ENCODE measurements at regions not wholly inside any gene's neighbourhood (a gene's known extent, or its start where the extent isn't known, plus 50 kb on each side); places are given as distances from the start of the nearest gene placed in this dataset.

DNA sequence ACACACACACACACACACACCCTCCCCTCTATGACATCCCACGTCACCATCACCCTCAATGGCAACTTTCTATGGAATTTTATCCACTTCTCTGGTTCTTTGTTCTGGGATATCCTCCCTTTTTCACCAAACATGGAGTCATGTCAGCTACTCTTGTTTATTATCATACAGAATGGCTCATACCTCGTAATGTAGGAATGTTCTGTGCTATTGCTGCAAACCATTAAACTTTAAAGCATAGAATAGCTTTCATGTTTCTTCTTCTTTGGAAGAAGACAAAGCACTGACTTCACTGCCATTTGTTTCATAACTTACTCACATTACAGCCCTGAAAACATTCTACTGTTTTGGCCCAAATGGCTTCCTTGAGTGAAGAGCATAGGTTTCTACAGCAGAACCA lies 163.4 kb downstream of the FOXO1 start:
- Histone ChIP-seq H3K27me3 (ENCODE audit: insufficient read depth, low read length) (no peaks in the 10 kb centered on the region), H3K14ac (ENCODE audit: low read length) (peak overlapping the region; percentile 77), H4K12ac (ENCODE audit: low read depth, low read length) (no peak overlapping the region), H2AFZ (ENCODE audit: insufficient read depth, low read length, poor library complexity) (no peak overlapping the region), H2AK5ac (ENCODE audit: low read length) (peak overlapping the region; percentile 89), H3K23ac (ENCODE audit: low read length) (no peak overlapping the region), H2BK120ac (ENCODE audit: insufficient read depth, low read length, poor library complexity) (peak overlapping the region; percentile 85), H3K36me3 (ENCODE audit: control insufficient read depth in 1 of 2, insufficient read depth in 2 of 2, low read length in 2 of 2) (no peaks in the 10 kb centered on the region), H3K9me3 (ENCODE audit: insufficient read depth, low read depth, low read length) (no peaks in the 10 kb centered on the region), H3K4me3 (ENCODE audit: low read depth, low read length) (no peak overlapping the region), H3K79me1 (ENCODE audit: low read length) (peaks cover 7% of the 10 kb centered on the region), H3K4ac (ENCODE audit: low read depth, low read length) (peak overlapping the region; percentile 76), H3K27ac (ENCODE audit: low read depth, low read length) (peak overlapping the region; percentile 42), H3K79me2 (ENCODE audit: control insufficient read depth, insufficient read depth, low read length, poor library complexity) (peaks cover 1% of the 10 kb centered on the region), H2BK5ac (ENCODE audit: low read depth, low read length, poor library complexity) (peak overlapping the region; percentile 43), H4K8ac (ENCODE audit: low read depth, low read length) (no peak overlapping the region), H2BK12ac (ENCODE audit: low read length) (peak overlapping the region; percentile 71), H3K18ac (ENCODE audit: low read length) (peak overlapping the region; percentile 69), H4K91ac (ENCODE audit: low read depth, low read length) (peak overlapping the region; percentile 87), H3K4me2 (ENCODE audit: low read length) (no peak overlapping the region), H3K9ac (ENCODE audit: low read length) (no peak overlapping the region), H3K4me1 (ENCODE audit: control insufficient read depth in 1 of 2, insufficient read depth in 2 of 2, low read length in 2 of 2) (peaks cover 9 to 15% of the 10 kb centered on the region in 2 experiments)
- no CpG with 5 or more reads among the region's 2 CpGs for WGBS (ENCODE audit: extremely low coverage, insufficient coverage, insufficient read length)
- peak in 1 of 2 donors; percentile 14 for DNase-seq

DNA sequence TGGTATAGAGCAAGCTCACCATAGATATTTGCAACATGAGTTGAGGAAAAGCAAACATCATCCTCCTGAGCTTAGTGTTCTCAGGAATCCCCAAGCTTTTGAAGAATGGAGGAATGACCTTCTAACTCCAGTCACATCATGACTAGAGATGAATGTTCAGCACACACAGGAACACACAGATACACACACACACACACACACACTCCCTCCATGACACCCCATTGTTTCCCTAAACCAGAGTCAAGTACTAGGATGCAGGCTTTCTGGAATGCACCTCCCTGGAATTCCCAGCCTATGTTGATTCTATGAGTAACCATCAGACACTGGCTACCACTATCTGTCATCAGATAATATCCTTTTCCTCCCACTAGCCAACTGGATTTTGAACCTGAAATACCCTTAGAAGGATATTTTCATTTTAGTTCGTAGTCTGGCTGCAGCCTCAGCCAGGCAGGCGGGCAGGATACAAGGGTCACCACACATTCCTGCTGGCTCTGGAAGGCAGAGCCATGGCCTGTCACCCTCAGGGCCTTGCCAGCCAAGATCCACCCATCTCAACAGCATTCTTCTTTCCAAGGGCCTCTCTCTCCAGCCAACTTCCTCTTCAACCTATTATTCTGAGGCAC lies 162.4 kb downstream of the FOXO1 start:
- H2AFZ ChIP-seq (ENCODE audit: insufficient read depth, low read length, poor library complexity): no peak overlapping the region
- no peak overlapping the region for H4K8ac ChIP-seq (ENCODE audit: low read depth, low read length)
- peaks cover 9 to 12% of the 10 kb centered on the region in 2 experiments for H3K4me1 ChIP-seq (ENCODE audit: control insufficient read depth in 1 of 2, insufficient read depth in 2 of 2, low read length in 2 of 2)
- no peak overlapping the region for H4K12ac ChIP-seq (ENCODE audit: low read depth, low read length)
- peak; percentile 43 to 67 for DNase-seq
- no peak overlapping the region for H3K4me2 ChIP-seq (ENCODE audit: low read length)
- H2BK5ac ChIP-seq (ENCODE audit: low read depth, low read length, poor library complexity): no peak overlapping the region
- no peak overlapping the region for H4K91ac ChIP-seq (ENCODE audit: low read depth, low read length)
- no peaks in the 10 kb centered on the region for H3K36me3 ChIP-seq (ENCODE audit: control insufficient read depth in 1 of 2, insufficient read depth in 2 of 2, low read length in 2 of 2)
- no peak overlapping the region for H2BK12ac ChIP-seq (ENCODE audit: low read length)
- no peak overlapping the region for H3K23ac ChIP-seq (ENCODE audit: low read length)
- H3K18ac ChIP-seq (ENCODE audit: low read length): no peak overlapping the region
- no CpG with 5 or more reads among the region's 2 CpGs for WGBS (ENCODE audit: extremely low coverage, insufficient coverage, insufficient read length)
- no peak overlapping the region for H3K9ac ChIP-seq (ENCODE audit: low read length)
- H3K4me3 ChIP-seq (ENCODE audit: low read depth, low read length): no peak overlapping the region
- H3K79me1 ChIP-seq (ENCODE audit: low read length): peaks cover 7% of the 10 kb centered on the region
- H3K79me2 ChIP-seq (ENCODE audit: control insufficient read depth, insufficient read depth, low read length, poor library complexity): peaks cover 1% of the 10 kb centered on the region
- no peaks in the 10 kb centered on the region for H3K9me3 ChIP-seq (ENCODE audit: insufficient read depth, low read depth, low read length)
- H3K27me3 ChIP-seq (ENCODE audit: insufficient read depth, low read length): no peaks in the 10 kb centered on the region
- no peak overlapping the region for H2AK5ac ChIP-seq (ENCODE audit: low read length)
- no peak overlapping the region for H3K4ac ChIP-seq (ENCODE audit: low read depth, low read length)
- no peak overlapping the region for H2BK120ac ChIP-seq (ENCODE audit: insufficient read depth, low read length, poor library complexity)
- peak overlapping the region; percentile 77 for H3K27ac ChIP-seq (ENCODE audit: low read depth, low read length)
- H3K14ac ChIP-seq (ENCODE audit: low read length): peak overlapping the region; percentile 75

DNA sequence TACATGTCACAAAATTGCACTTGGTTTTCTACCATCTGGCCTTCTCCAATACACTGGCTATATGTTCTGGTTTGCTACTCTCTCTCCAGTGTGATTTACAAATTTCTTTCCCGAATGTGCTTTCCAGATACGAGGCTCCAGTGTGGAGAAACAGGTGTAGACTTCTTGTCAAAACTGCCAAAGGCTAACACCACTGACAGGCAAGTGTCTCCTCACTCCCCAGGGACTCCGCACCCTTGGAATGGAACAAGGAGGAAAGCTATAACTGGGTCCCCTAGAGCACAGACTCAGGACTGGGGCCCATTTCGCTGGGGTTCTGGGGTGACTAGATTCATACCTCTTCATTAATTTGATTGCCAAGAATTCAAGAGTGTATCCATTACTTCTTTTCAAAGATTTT lies 161.8 kb downstream of the FOXO1 start:
- peaks cover 9 to 12% of the 10 kb centered on the region in 2 experiments for H3K4me1 ChIP-seq (ENCODE audit: control insufficient read depth in 1 of 2, insufficient read depth in 2 of 2, low read length in 2 of 2)
- H3K27ac ChIP-seq (ENCODE audit: low read depth, low read length): peak overlapping the region; percentile 77
- H3K4me3 ChIP-seq (ENCODE audit: low read depth, low read length): no peak overlapping the region
- no peak overlapping the region for H3K23ac ChIP-seq (ENCODE audit: low read length)
- H2BK5ac ChIP-seq (ENCODE audit: low read depth, low read length, poor library complexity): peak overlapping the region; percentile 74
- H3K18ac ChIP-seq (ENCODE audit: low read length): no peak overlapping the region
- H3K27me3 ChIP-seq (ENCODE audit: insufficient read depth, low read length): no peaks in the 10 kb centered on the region
- no CpG with 5 or more reads among the region's 4 CpGs for WGBS (ENCODE audit: extremely low coverage, insufficient coverage, insufficient read length)
- H3K14ac ChIP-seq (ENCODE audit: low read length): peak overlapping the region; percentile 75
- H3K4ac ChIP-seq (ENCODE audit: low read depth, low read length): peak overlapping the region; percentile 44
- no peaks in the 10 kb centered on the region for H3K9me3 ChIP-seq (ENCODE audit: insufficient read depth, low read depth, low read length)
- H3K4me2 ChIP-seq (ENCODE audit: low read length): no peak overlapping the region
- no peaks in the 10 kb centered on the region for H3K36me3 ChIP-seq (ENCODE audit: control insufficient read depth in 1 of 2, insufficient read depth in 2 of 2, low read length in 2 of 2)
- H4K91ac ChIP-seq (ENCODE audit: low read depth, low read length): peak overlapping the region; percentile 75
- peak overlapping the region; percentile 44 for H4K8ac ChIP-seq (ENCODE audit: low read depth, low read length)
- H2BK12ac ChIP-seq (ENCODE audit: low read length): peak overlapping the region; percentile 62
- no peak overlapping the region for H4K12ac ChIP-seq (ENCODE audit: low read depth, low read length)
- no peak for DNase-seq
- H3K79me1 ChIP-seq (ENCODE audit: low read length): peaks cover 7% of the 10 kb centered on the region
- no peak overlapping the region for H3K9ac ChIP-seq (ENCODE audit: low read length)
- peak overlapping the region; percentile 45 for H2AK5ac ChIP-seq (ENCODE audit: low read length)
- H3K79me2 ChIP-seq (ENCODE audit: control insufficient read depth, insufficient read depth, low read length, poor library complexity): peaks cover 1% of the 10 kb centered on the region
- H2AFZ ChIP-seq (ENCODE audit: insufficient read depth, low read length, poor library complexity): no peak overlapping the region
- peak overlapping the region; percentile 77 for H2BK120ac ChIP-seq (ENCODE audit: insufficient read depth, low read length, poor library complexity)

- no peak overlapping the region for H3K14ac ChIP-seq (ENCODE audit: low read length)
- no peak overlapping the region for H3K4ac ChIP-seq (ENCODE audit: low read depth, low read length)
- WGBS (ENCODE audit: extremely low coverage, insufficient coverage, insufficient read length): no CpG with 5 or more reads among the region's 3 CpGs
- H3K4me2 ChIP-seq (ENCODE audit: low read length): no peak overlapping the region
- no peak overlapping the region for H2BK5ac ChIP-seq (ENCODE audit: low read depth, low read length, poor library complexity)
- H3K36me3 ChIP-seq (ENCODE audit: control insufficient read depth in 1 of 2, insufficient read depth in 2 of 2, low read length in 2 of 2): no peaks in the 10 kb centered on the region
- no peak overlapping the region for H3K23ac ChIP-seq (ENCODE audit: low read length)
- no peak overlapping the region for H4K91ac ChIP-seq (ENCODE audit: low read depth, low read length)
- H4K8ac ChIP-seq (ENCODE audit: low read depth, low read length): no peak overlapping the region
- no peak overlapping the region for H3K4me3 ChIP-seq (ENCODE audit: low read depth, low read length)
- H2BK12ac ChIP-seq (ENCODE audit: low read length): no peak overlapping the region
- no peaks in the 10 kb centered on the region for H3K9me3 ChIP-seq (ENCODE audit: insufficient read depth, low read depth, low read length)
- H3K9ac ChIP-seq (ENCODE audit: low read length): no peak overlapping the region
- H3K18ac ChIP-seq (ENCODE audit: low read length): no peak overlapping the region
- no peak overlapping the region for H2AFZ ChIP-seq (ENCODE audit: insufficient read depth, low read length, poor library complexity)
- H3K4me1 ChIP-seq (ENCODE audit: control insufficient read depth in 1 of 2, insufficient read depth in 2 of 2, low read length in 2 of 2): peaks cover 9 to 12% of the 10 kb centered on the region in 2 experiments
- no peak overlapping the region for H4K12ac ChIP-seq (ENCODE audit: low read depth, low read length)
- no peak overlapping the region for H2BK120ac ChIP-seq (ENCODE audit: insufficient read depth, low read length, poor library complexity)
- H3K79me2 ChIP-seq (ENCODE audit: control insufficient read depth, insufficient read depth, low read length, poor library complexity): peaks cover 1% of the 10 kb centered on the region
- H3K27me3 ChIP-seq (ENCODE audit: insufficient read depth, low read length): no peaks in the 10 kb centered on the region
- no peak for DNase-seq
- H3K79me1 ChIP-seq (ENCODE audit: low read length): peaks cover 7% of the 10 kb centered on the region
- H2AK5ac ChIP-seq (ENCODE audit: low read length): no peak overlapping the region
- H3K27ac ChIP-seq (ENCODE audit: low read depth, low read length): no peak overlapping the region
Measured at GRCh38 chr13:40505196-40505595, 161.2 kb downstream of the FOXO1 start.

All from trophoblast cell (in vitro differentiated cells and primary cell).